ENCODE measurements at regions not wholly inside any gene's neighbourhood (a gene's known extent, or its start where the extent isn't known, plus 50 kb on each side); places are given as distances from the start of the nearest gene placed in this dataset.

DNA sequence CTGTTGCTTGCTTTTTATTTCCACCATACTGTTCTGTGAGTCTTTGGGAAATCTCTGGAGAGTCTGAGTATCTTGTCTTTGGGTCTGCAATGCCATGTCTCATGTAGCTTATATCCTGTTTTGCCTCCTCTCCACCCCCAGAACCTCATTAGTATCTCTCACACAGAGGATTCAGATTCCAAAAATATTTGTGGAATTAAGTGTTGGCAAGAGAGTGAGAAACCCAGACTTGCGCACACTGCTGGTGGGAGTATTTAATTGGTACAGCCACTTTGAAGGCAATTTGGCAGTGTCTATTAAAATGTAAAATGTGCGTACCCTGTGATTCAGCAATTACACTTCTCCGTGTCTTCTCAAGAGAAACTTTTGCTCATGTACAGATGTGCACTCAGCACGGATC is 68.6 kb downstream of the ZNF621 start:
- DNase-seq (ENCODE audit: low read depth): peak; percentile 29

- no peak for DNase-seq (ENCODE audit: low read depth)
Observed at GRCh38 chr3:40597441-40597840, 72.7 kb downstream of the ZNF621 start.

DNA sequence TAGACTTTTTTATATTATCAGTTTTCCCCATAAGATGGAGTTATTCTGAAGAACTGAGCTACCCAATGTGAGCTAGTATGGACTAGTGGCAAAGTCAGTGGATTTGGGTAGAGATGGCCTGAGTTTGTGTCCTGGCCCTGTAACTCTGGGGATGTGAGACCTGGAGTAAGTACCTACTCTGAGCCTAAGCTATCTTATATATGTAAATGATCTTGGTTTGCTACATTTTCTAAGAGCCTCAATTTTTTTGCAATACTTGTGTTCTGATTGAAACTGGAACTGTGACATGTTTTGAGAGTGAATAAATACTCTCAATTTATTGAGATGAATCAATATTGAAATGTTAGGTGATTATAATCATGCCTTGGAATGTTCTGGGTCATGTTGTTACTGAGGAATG is 73.6 kb downstream of the ZNF621 start:
- no peak for DNase-seq (ENCODE audit: low read depth)

DNA sequence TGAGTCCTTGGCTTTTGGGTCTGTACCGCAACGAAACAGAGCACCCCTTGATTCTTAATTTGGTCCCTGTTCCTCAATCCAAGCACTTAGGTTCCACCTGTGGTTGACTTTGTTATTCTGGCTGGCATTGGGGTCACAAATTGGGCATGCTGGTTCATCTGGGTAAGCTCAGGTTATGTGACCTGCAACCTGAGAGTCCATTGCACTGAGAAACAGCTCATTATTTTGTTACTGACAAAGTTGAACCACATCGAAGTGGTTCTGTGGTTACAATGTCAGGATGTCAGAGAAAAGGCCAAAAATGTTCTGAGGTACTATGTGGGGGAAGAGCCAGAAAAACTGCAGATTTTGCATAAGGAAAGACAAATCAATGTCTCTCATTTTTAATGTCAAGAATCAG is 74.2 kb downstream of the ZNF621 start:
- no peak for DNase-seq (ENCODE audit: low read depth)

- DNase-seq (ENCODE audit: low read depth): no peak
Observed at GRCh38 chr3:40602778-40603385, 78.1 kb downstream of the ZNF621 start.

GRCh38 chr3:40605960-40606359 is 81.2 kb downstream of the ZNF621 start:
- DNase-seq (ENCODE audit: low read depth): no peak

DNA sequence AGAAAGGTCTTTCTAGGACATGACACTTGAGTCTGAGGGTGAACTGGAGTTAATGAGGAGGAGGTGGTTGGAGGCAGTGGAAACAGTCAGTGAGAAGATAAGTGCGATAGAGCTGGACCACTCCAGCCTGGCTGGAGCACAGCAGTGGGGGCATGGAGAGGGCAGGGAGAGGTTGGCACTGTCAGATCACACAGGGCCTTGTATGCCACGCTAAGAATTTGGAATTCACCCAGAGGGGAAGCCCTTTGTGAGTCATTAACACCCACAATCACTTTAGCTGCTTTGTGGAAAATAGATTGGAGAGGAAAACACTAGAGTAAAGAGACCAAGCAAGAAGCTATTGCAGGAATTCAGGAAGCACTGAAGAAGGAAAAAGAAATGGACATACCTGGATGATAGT is 83.3 kb downstream of the ZNF621 start:
- no peak for DNase-seq (ENCODE audit: low read depth)

GRCh38 chr3:40613306-40613705 is 88.5 kb downstream of the ZNF621 start:
- DNase-seq (ENCODE audit: low read depth): no peak

- DNase-seq (ENCODE audit: low read depth): no peak
Observed at GRCh38 chr3:40615110-40615915, 90.6 kb downstream of the ZNF621 start.

- no peak for DNase-seq (ENCODE audit: low read depth)
Observed at GRCh38 chr3:40615918-40616819, 91.4 kb downstream of the ZNF621 start.

DNA sequence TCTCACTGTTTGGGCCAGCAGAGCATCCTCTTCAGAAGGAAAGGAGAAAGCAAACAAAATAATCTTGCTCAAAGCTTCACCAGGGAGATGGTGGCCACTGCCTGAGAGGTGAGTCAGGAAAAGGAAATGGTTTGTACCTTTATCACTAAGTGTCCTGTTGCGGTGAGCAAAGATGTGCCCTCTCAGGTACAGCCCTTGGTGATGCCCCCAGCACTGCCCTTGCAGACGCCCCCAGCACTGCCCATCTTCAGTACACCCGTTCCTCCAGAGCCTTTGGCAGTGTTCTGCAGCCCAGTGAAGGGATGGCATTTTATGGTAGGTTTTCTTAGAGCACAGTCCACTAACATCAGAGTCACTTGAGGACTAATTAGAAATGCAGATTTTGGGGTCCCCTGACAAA is 92.3 kb downstream of the ZNF621 start:
- no peak for DNase-seq (ENCODE audit: low read depth)

- DNase-seq (ENCODE audit: low read depth): no peak
Observed at GRCh38 chr3:40618158-40618557, 93.4 kb downstream of the ZNF621 start.

GRCh38 chr3:40620151-40620550 is 95.4 kb downstream of the ZNF621 start:
- no peak for DNase-seq (ENCODE audit: low read depth)

DNA sequence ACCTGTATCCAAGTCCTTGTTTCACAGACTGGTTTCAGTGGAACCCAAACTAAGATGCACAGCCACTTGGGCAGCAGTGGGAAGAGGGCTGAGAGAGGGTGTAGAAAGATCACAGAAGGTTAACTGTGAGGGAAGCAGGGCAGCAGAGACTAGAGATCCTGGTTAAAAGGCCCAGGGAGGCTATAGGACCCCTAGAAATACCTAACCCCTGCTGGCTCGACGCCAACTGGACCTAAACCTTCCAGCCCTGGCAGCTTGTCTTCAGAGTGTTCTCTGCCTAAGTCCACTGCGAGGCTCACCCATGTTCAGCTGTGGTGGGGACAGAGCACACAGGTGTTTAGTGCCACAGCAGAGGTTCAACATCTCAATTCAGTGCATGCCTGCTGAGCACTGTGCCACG is 96.5 kb downstream of the ZNF621 start:
- DNase-seq (ENCODE audit: low read depth): no peak

DNA sequence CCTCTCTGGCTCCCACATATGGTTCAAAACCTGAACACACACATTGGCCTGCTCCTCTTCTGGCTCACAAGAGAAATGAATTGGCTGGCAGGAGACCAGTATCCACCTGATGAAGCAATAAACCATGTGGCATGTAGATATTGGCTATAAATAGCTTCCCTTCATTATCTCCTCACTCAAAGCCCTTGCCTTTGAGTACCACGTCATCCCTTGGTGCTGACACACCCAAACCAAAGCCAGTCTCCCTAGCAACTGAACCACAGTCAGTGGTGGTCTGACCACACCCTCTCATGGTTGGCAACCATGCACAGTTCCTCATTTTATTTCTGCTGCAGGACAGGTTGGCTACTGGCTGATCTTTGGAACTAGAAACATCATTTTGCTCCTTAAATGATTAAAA is 98.8 kb downstream of the ZNF621 start:
- no peak for DNase-seq (ENCODE audit: low read depth)

DNA sequence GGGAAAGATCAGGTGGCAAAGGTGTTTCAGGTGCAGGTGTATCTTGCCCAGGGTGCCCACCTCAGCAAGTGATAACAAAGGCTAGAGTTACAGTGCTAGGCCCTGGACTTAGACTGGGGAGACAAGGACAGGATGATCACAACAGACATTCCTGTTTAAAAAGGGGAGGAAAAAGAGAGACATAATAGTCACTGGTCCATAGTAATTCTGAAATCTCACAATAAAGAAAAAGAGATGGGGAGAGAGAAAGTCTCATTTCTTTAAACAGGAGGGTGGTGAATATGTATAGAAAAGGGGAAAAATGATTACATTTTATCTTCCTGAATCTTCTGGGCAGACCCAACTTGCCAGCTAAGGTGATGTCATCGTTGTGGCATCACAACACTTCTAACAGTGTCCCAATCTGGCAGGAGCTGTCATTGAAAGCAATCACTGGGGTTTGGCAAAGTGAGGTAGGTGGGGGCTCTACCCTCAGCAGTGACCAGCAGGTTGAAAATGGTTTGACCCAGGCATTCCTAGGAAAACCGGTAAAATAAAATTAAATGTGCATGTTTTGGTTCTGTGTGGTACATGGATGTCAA is 99.5 kb downstream of the ZNF621 start:
- no peak for DNase-seq (ENCODE audit: low read depth)

- no peak for DNase-seq (ENCODE audit: low read depth)
Observed at GRCh38 chr3:40627095-40627494, 102.3 kb downstream of the ZNF621 start.

- no peak for DNase-seq (ENCODE audit: low read depth)
Observed at GRCh38 chr3:40628984-40629383, 104.2 kb downstream of the ZNF621 start.

- DNase-seq (ENCODE audit: low read depth): no peak
Observed at GRCh38 chr3:40631341-40631995, 106.7 kb downstream of the ZNF621 start.

GRCh38 chr3:40637906-40638305 is 113.1 kb downstream of the ZNF621 start:
- no peak for DNase-seq (ENCODE audit: low read depth)

GRCh38 chr3:40639006-40639405 is 114.2 kb downstream of the ZNF621 start:
- DNase-seq (ENCODE audit: low read depth): no peak

- no peak for DNase-seq (ENCODE audit: low read depth)
Observed at GRCh38 chr3:40642812-40643211, 118.1 kb downstream of the ZNF621 start.
